ENCODE measurements at regions not wholly inside any gene's neighbourhood (a gene's known extent, or its start where the extent isn't known, plus 50 kb on each side); places are given as distances from the start of the nearest gene placed in this dataset.

DNA sequence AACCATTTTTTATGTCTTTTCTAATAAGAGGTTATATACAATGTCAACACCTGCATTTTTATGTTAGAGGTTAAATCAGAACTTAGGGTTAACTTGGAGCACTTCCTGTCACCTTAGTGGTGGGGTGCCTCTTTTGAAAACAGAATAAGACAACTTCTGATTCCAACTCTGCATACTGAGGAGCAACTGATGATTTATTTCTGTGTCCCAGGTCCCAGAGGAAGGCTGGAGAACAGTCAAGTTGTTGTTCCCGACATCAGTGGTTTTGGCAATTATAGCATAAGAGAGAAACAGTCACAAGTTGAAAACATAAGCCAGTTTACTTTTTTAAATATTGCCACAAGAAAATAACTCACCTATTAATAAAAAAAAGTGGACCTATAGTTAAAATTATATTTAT is 871.0 kb upstream of the ADAMTS5 start:
- no peaks in the 10 kb centered on the region for H3K36me3 Mint-ChIP-seq

DNA sequence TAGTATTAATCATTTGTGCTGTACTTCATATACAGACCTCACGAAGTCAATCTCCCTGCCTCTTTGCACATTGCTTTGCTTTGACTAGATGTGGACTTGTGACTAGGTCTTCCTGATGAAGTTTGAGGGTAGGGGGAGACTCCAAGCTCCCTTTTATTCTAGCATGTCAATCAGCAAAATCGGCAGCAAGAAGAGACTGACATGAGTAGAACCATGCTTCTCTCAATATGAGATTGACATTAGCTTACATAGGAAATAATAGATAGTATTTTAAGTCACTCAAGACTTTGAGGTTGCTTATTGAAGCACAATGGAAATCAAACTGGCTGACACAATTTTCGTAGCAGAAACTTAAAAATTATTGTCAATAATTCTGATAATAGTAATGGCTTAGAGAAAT is 866.4 kb upstream of the ADAMTS5 start:
- DNase-seq (ENCODE audit: low spot score) (no peak), ATAC-seq (no peak)
- H3K4me1 Mint-ChIP-seq, result no peaks in the 10 kb centered on the region
- no peaks in the 10 kb centered on the region for H3K27me3 Mint-ChIP-seq (ENCODE audit: low read depth)
- H3K36me3 Mint-ChIP-seq, result no peaks in the 10 kb centered on the region
- ChIA-PET CTCF (no interaction called here), POLR2A (no interaction called here)
- peaks cover 8% of the 10 kb centered on the region for H3K9me3 Mint-ChIP-seq
- H3K4me3 Mint-ChIP-seq, result no peak overlapping the region
- H3K27ac Mint-ChIP-seq, result no peak overlapping the region
- TF ChIP-seq, protein P1, sequence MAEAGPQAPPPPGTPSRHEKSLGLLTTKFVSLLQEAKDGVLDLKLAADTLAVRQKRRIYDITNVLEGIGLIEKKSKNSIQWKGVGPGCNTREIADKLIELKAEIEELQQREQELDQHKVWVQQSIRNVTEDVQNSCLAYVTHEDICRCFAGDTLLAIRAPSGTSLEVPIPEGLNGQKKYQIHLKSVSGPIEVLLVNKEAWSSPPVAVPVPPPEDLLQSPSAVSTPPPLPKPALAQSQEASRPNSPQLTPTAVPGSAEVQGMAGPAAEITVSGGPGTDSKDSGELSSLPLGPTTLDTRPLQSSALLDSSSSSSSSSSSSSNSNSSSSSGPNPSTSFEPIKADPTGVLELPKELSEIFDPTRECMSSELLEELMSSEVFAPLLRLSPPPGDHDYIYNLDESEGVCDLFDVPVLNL (CRISPR knock-in tag; IDR thresholded peaks at IDR 0.05; ENCODE audit: borderline replicate concordance, low read depth), result no peak
- TF ChIP-seq JUN (CRISPR knock-in tag; IDR thresholded peaks at IDR 0.05), result no peak
- no peak for TF ChIP-seq CREB1 (CRISPR knock-in tag; IDR thresholded peaks at IDR 0.05)
- TF ChIP-seq TEAD4 (CRISPR knock-in tag; IDR thresholded peaks at IDR 0.05), result no peak
- TF ChIP-seq ZNF138 (CRISPR knock-in tag; conservative IDR thresholded peaks at IDR 0.05), result no peak
- TF ChIP-seq, protein P2, sequence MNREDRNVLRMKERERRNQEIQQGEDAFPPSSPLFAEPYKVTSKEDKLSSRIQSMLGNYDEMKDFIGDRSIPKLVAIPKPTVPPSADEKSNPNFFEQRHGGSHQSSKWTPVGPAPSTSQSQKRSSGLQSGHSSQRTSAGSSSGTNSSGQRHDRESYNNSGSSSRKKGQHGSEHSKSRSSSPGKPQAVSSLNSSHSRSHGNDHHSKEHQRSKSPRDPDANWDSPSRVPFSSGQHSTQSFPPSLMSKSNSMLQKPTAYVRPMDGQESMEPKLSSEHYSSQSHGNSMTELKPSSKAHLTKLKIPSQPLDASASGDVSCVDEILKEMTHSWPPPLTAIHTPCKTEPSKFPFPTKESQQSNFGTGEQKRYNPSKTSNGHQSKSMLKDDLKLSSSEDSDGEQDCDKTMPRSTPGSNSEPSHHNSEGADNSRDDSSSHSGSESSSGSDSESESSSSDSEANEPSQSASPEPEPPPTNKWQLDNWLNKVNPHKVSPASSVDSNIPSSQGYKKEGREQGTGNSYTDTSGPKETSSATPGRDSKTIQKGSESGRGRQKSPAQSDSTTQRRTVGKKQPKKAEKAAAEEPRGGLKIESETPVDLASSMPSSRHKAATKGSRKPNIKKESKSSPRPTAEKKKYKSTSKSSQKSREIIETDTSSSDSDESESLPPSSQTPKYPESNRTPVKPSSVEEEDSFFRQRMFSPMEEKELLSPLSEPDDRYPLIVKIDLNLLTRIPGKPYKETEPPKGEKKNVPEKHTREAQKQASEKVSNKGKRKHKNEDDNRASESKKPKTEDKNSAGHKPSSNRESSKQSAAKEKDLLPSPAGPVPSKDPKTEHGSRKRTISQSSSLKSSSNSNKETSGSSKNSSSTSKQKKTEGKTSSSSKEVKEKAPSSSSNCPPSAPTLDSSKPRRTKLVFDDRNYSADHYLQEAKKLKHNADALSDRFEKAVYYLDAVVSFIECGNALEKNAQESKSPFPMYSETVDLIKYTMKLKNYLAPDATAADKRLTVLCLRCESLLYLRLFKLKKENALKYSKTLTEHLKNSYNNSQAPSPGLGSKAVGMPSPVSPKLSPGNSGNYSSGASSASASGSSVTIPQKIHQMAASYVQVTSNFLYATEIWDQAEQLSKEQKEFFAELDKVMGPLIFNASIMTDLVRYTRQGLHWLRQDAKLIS (CRISPR knock-in tag; IDR thresholded peaks at IDR 0.05; ENCODE audit: borderline replicate concordance), result no peak
- no peak for TF ChIP-seq TCF7 (CRISPR knock-in tag; IDR thresholded peaks at IDR 0.05; ENCODE audit: low read depth)
- no peak for TF ChIP-seq ZNF232 (CRISPR knock-in tag; IDR thresholded peaks at IDR 0.05)
- no peak for TF ChIP-seq SMAD4 (CRISPR knock-in tag; IDR thresholded peaks at IDR 0.05)
- TF ChIP-seq, protein P3, sequence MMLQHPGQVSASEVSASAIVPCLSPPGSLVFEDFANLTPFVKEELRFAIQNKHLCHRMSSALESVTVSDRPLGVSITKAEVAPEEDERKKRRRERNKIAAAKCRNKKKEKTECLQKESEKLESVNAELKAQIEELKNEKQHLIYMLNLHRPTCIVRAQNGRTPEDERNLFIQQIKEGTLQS (CRISPR knock-in tag; conservative IDR thresholded peaks at IDR 0.05), result no peak
- no peak for TF ChIP-seq TEAD1 (CRISPR knock-in tag; IDR thresholded peaks at IDR 0.05)
- TF ChIP-seq, protein P4, sequence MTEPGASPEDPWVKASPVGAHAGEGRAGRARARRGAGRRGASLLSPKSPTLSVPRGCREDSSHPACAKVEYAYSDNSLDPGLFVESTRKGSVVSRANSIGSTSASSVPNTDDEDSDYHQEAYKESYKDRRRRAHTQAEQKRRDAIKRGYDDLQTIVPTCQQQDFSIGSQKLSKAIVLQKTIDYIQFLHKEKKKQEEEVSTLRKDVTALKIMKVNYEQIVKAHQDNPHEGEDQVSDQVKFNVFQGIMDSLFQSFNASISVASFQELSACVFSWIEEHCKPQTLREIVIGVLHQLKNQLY (CRISPR knock-in tag; IDR thresholded peaks at IDR 0.05), result no peak
- TF ChIP-seq OVOL2 (CRISPR knock-in tag; IDR thresholded peaks at IDR 0.05; ENCODE audit: borderline replicate concordance), result no peak
- no peak for TF ChIP-seq ZNF396 (CRISPR knock-in tag; IDR thresholded peaks at IDR 0.05; ENCODE audit: borderline replicate concordance)
- no peak for TF ChIP-seq ZNF671 (CRISPR knock-in tag; IDR thresholded peaks at IDR 0.05)
- TF ChIP-seq, protein P5, sequence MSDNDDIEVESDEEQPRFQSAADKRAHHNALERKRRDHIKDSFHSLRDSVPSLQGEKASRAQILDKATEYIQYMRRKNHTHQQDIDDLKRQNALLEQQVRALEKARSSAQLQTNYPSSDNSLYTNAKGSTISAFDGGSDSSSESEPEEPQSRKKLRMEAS (CRISPR knock-in tag; IDR thresholded peaks at IDR 0.05), result no peak
- TF ChIP-seq JAZF1 (CRISPR knock-in tag; IDR thresholded peaks at IDR 0.05), result no peak

More for the DNA sequence above, 871.0 kb upstream of the ADAMTS5 start:
- DNase-seq (ENCODE audit: low spot score) (no peak), ATAC-seq (no peak)
- ChIA-PET POLR2A (no interaction called here), CTCF (no interaction called here)
- Mint-ChIP-seq H3K4me3 (no peak overlapping the region), H3K27ac (no peak overlapping the region), H3K27me3 (ENCODE audit: low read depth) (no peaks in the 10 kb centered on the region), H3K9me3 (peaks cover 9% of the 10 kb centered on the region), H3K4me1 (no peaks in the 10 kb centered on the region)
- TF ChIP-seq SMAD4 (CRISPR knock-in tag; IDR thresholded peaks at IDR 0.05), result no peak
- no peak for TF ChIP-seq ZNF416 (CRISPR knock-in tag; IDR thresholded peaks at IDR 0.05)
- TF ChIP-seq RELA (CRISPR knock-in tag; IDR thresholded peaks at IDR 0.05; ENCODE audit: borderline replicate concordance), result no peak
- no peak for TF ChIP-seq GTF2I (CRISPR knock-in tag; conservative IDR thresholded peaks at IDR 0.05)
- TF ChIP-seq, protein P6, sequence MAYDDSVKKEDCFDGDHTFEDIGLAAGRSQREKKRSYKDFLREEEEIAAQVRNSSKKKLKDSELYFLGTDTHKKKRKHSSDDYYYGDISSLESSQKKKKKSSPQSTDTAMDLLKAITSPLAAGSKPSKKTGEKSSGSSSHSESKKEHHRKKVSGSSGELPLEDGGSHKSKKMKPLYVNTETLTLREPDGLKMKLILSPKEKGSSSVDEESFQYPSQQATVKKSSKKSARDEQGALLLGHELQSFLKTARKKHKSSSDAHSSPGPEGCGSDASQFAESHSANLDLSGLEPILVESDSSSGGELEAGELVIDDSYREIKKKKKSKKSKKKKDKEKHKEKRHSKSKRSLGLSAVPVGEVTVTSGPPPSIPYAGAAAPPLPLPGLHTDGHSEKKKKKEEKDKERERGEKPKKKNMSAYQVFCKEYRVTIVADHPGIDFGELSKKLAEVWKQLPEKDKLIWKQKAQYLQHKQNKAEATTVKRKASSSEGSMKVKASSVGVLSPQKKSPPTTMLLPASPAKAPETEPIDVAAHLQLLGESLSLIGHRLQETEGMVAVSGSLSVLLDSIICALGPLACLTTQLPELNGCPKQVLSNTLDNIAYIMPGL (CRISPR knock-in tag; IDR thresholded peaks at IDR 0.05), result no peak
- no peak for TF ChIP-seq SOX15 (CRISPR knock-in tag; IDR thresholded peaks at IDR 0.05)
- TF ChIP-seq NR3C1 (CRISPR knock-in tag; conservative IDR thresholded peaks at IDR 0.05; ENCODE audit: low read depth), result no peak
- no peak for TF ChIP-seq MXD4 (CRISPR knock-in tag; IDR thresholded peaks at IDR 0.05; ENCODE audit: borderline replicate concordance)
- TF ChIP-seq NR1H2 (CRISPR knock-in tag; IDR thresholded peaks at IDR 0.05), result no peak
- TF ChIP-seq, protein P7, sequence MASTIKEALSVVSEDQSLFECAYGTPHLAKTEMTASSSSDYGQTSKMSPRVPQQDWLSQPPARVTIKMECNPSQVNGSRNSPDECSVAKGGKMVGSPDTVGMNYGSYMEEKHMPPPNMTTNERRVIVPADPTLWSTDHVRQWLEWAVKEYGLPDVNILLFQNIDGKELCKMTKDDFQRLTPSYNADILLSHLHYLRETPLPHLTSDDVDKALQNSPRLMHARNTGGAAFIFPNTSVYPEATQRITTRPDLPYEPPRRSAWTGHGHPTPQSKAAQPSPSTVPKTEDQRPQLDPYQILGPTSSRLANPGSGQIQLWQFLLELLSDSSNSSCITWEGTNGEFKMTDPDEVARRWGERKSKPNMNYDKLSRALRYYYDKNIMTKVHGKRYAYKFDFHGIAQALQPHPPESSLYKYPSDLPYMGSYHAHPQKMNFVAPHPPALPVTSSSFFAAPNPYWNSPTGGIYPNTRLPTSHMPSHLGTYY (CRISPR knock-in tag; IDR thresholded peaks at IDR 0.05), result no peak
- no peak for TF ChIP-seq RORB (CRISPR knock-in tag; IDR thresholded peaks at IDR 0.05)
- TF ChIP-seq, protein P8, sequence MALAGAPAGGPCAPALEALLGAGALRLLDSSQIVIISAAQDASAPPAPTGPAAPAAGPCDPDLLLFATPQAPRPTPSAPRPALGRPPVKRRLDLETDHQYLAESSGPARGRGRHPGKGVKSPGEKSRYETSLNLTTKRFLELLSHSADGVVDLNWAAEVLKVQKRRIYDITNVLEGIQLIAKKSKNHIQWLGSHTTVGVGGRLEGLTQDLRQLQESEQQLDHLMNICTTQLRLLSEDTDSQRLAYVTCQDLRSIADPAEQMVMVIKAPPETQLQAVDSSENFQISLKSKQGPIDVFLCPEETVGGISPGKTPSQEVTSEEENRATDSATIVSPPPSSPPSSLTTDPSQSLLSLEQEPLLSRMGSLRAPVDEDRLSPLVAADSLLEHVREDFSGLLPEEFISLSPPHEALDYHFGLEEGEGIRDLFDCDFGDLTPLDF (CRISPR knock-in tag; IDR thresholded peaks at IDR 0.05), result no peak
- no peak for TF ChIP-seq ZNF121 (CRISPR knock-in tag; IDR thresholded peaks at IDR 0.05)
- no peak for TF ChIP-seq GRHL2 (CRISPR knock-in tag; IDR thresholded peaks at IDR 0.05; ENCODE audit: insufficient replicate concordance, severe bottlenecking)
